HEK293 (cell line): ENCODE measurements at regions not wholly inside any gene's neighbourhood (a gene's known extent, or its start where the extent isn't known, plus 50 kb on each side); places are given as distances from the start of the nearest gene placed in this dataset.

ENCODE experiments used
- CTCF ChIP-seq: fragments of 450-650 bp; formaldehyde crosslinking; IDR thresholded peaks from 2 replicates; pipeline ENCODE4 v1.5.1; 2016; ENCODE audit warnings: missing biosample characterization, missing genetic modification characterization
- MYNN ChIP-seq: fragments of 450-650 bp; formaldehyde crosslinking; IDR thresholded peaks from 2 replicates; pipeline ENCODE4 v1.5.1; 2016; ENCODE audit warnings: missing biosample characterization, missing genetic modification characterization, borderline replicate concordance
- RBAK ChIP-seq: fragments of 450-650 bp; formaldehyde crosslinking; IDR thresholded peaks from 2 replicates; pipeline ENCODE4 v1.5.1; 2016; ENCODE audit warnings: missing biosample characterization, missing genetic modification characterization
- ZBTB49 ChIP-seq: fragments of 450-650 bp; formaldehyde crosslinking; IDR thresholded peaks from 2 replicates; pipeline ENCODE4 v1.5.1; 2016; ENCODE audit warnings: missing biosample characterization, missing genetic modification characterization, low read depth
- ZBTB8A ChIP-seq: fragments of 450-650 bp; formaldehyde crosslinking; IDR thresholded peaks from 2 replicates; pipeline ENCODE4 v1.5.1; 2016; ENCODE audit warnings: missing biosample characterization, missing genetic modification characterization
- ZNF221 ChIP-seq: fragments of 450-650 bp; formaldehyde crosslinking; IDR thresholded peaks from 2 replicates; pipeline ENCODE4 v1.5.1; 2017; ENCODE audit warnings: missing biosample characterization, missing genetic modification characterization, borderline replicate concordance
- ZNF274 ChIP-seq, 2 experiments: fragments of 200-500 bp in 1 of 2; fragments of 450-650 bp in 1 of 2; sonication (Bioruptor generic) in 1 of 2; formaldehyde crosslinking in 1 of 2; IDR thresholded peaks; 2 replicates each; pipeline versions ENCODE4 v1.5.1 to v1.6.1; 2014 to 2016; ENCODE audit warnings: borderline replicate concordance in 1 of 2, inconsistent platforms in 1 of 2, low read length in 1 of 2, missing biosample characterization in 1 of 2, missing genetic modification characterization in 1 of 2

- TF ChIP-seq RBAK (tag by site-specific recombination) (no peak), CTCF (no peak), ZNF221 (tag by site-specific recombination) (no peak), ZNF274 (IDR thresholded peaks at IDR 0.05; ENCODE audit: low read length) (no peak), ZNF274 (tag by site-specific recombination; IDR thresholded peaks at IDR 0.05; ENCODE audit: borderline replicate concordance) (no peak), ZBTB49 (tag by site-specific recombination) (no peak), MYNN (tag by site-specific recombination) (no peak), ZBTB8A (tag by site-specific recombination) (no peak)
Measured at GRCh38 chr16:73142053-73142854, 94.3 kb upstream of the ZFHX3 start.
